ENCODE measurements at regions not wholly inside any gene's neighbourhood (a gene's known extent, or its start where the extent isn't known, plus 50 kb on each side); places are given as distances from the start of the nearest gene placed in this dataset.

GRCh38 chr7:28270536-28270935, 89.9 kb upstream of the JAZF1 start:
- TF ChIP-seq GATA1 (IDR thresholded peaks at IDR 0.05; ENCODE audit: low read depth, low read length) (no peak), POLR2A (IDR thresholded peaks at IDR 0.05; ENCODE audit: low read length) (no peak)
- DNase-seq: no peak

- DNase-seq: peak; percentile 72 to 77
- TF ChIP-seq POLR2A (IDR thresholded peaks at IDR 0.05; ENCODE audit: low read length): no peak
Observed at GRCh38 chr7:28272461-28272877, 91.9 kb upstream of the JAZF1 start.

- TF ChIP-seq GATA1 (IDR thresholded peaks at IDR 0.05; ENCODE audit: low read depth, low read length): no peak
- no peak for TF ChIP-seq POLR2A (IDR thresholded peaks at IDR 0.05; ENCODE audit: low read length)
- DNase-seq: no peak
Observed at GRCh38 chr7:28276298-28276697, 95.7 kb upstream of the JAZF1 start.

GRCh38 chr7:28277364-28277763, 96.8 kb upstream of the JAZF1 start:
- DNase-seq: no peak
- TF ChIP-seq POLR2A (IDR thresholded peaks at IDR 0.05; ENCODE audit: low read length) (no peak), GATA1 (IDR thresholded peaks at IDR 0.05; ENCODE audit: low read depth, low read length) (no peak)

- DNase-seq: no peak
- no peak for TF ChIP-seq POLR2A (IDR thresholded peaks at IDR 0.05; ENCODE audit: low read length)
Observed at GRCh38 chr7:28277958-28278357, 97.4 kb upstream of the JAZF1 start.

- DNase-seq: no peak
- no peak for TF ChIP-seq GATA1 (IDR thresholded peaks at IDR 0.05; ENCODE audit: low read depth, low read length)
- TF ChIP-seq POLR2A (IDR thresholded peaks at IDR 0.05; ENCODE audit: low read length): no peak
Observed at GRCh38 chr7:28280516-28280915, 99.9 kb upstream of the JAZF1 start.

- DNase-seq: no peak
- TF ChIP-seq GATA1 (IDR thresholded peaks at IDR 0.05; ENCODE audit: low read depth, low read length) (no peak), POLR2A (IDR thresholded peaks at IDR 0.05; ENCODE audit: low read length) (no peak)
Observed at GRCh38 chr7:28290496-28290895, 109.9 kb upstream of the JAZF1 start.

- no peak for TF ChIP-seq POLR2A (IDR thresholded peaks at IDR 0.05; ENCODE audit: low read length)
- no peak for TF ChIP-seq GATA1 (IDR thresholded peaks at IDR 0.05; ENCODE audit: low read depth, low read length)
- DNase-seq: no peak
Observed at GRCh38 chr7:28291559-28291958, 111.0 kb upstream of the JAZF1 start.

- TF ChIP-seq POLR2A (IDR thresholded peaks at IDR 0.05; ENCODE audit: low read length): no peak
- TF ChIP-seq GATA1 (IDR thresholded peaks at IDR 0.05; ENCODE audit: low read depth, low read length): no peak
- DNase-seq: no peak
Observed at GRCh38 chr7:28292834-28293526, 112.4 kb upstream of the JAZF1 start.

GRCh38 chr7:28293527-28293835, 112.9 kb upstream of the JAZF1 start:
- DNase-seq: no peak
- no peak for TF ChIP-seq POLR2A (IDR thresholded peaks at IDR 0.05; ENCODE audit: low read length)
- TF ChIP-seq GATA1 (IDR thresholded peaks at IDR 0.05; ENCODE audit: low read depth, low read length): no peak

- TF ChIP-seq GATA1 (IDR thresholded peaks at IDR 0.05; ENCODE audit: low read depth, low read length) (no peak), POLR2A (IDR thresholded peaks at IDR 0.05; ENCODE audit: low read length) (no peak)
- DNase-seq: peak; percentile 83 to 89
Observed at GRCh38 chr7:28296571-28297483, 115.5 kb upstream of the CREB5 start.

GRCh38 chr7:28297801-28298459, 114.4 kb upstream of the CREB5 start:
- no peak for TF ChIP-seq POLR2A (IDR thresholded peaks at IDR 0.05; ENCODE audit: low read length)
- no peak for TF ChIP-seq GATA1 (IDR thresholded peaks at IDR 0.05; ENCODE audit: low read depth, low read length)
- no peak for DNase-seq

- TF ChIP-seq GATA1 (IDR thresholded peaks at IDR 0.05; ENCODE audit: low read depth, low read length): no peak
- no peak for TF ChIP-seq POLR2A (IDR thresholded peaks at IDR 0.05; ENCODE audit: low read length)
- DNase-seq: peak; percentile 20 to 33
Observed at GRCh38 chr7:28298870-28299518, 113.3 kb upstream of the CREB5 start.

- no peak for DNase-seq
- TF ChIP-seq POLR2A (IDR thresholded peaks at IDR 0.05; ENCODE audit: low read length) (no peak), GATA1 (IDR thresholded peaks at IDR 0.05; ENCODE audit: low read depth, low read length) (no peak)
Observed at GRCh38 chr7:28299556-28299955, 112.8 kb upstream of the CREB5 start.

Measured in erythroblast (primary cell).